Testis (tissue), 2 donors: ENCODE measurements at regions not wholly inside any gene's neighbourhood (a gene's known extent, or its start where the extent isn't known, plus 50 kb on each side); places are given as distances from the start of the nearest gene placed in this dataset.

Experiments
- DNase-seq: peaks from one replicate; pipeline ENCODE4 v3.0.0-alpha.2; 2019
- H3K27ac ChIP-seq, 2 donors: fragments of 200-600 bp; sonication (generic); one replicate each; pipeline ENCODE4 v1.5.1; 2019
- H3K27me3 ChIP-seq: fragments of 200-600 bp; sonication (generic); one replicate; pipeline ENCODE4 v1.5.1; 2019
- H3K36me3 ChIP-seq: fragments of 200-600 bp; sonication (generic); one replicate; pipeline ENCODE4 v1.5.1; 2017; ENCODE audit warnings: low read depth; ENCODE audit errors: missing control alignments
- H3K4me1 ChIP-seq: fragments of 200-600 bp; sonication (generic); one replicate; pipeline ENCODE4 v1.5.1; 2019
- H3K4me3 ChIP-seq, 2 donors: fragments of 200-600 bp; sonication (generic); one replicate each; pipeline ENCODE4 v1.5.1; 2017 to 2019
- H3K9me3 ChIP-seq: fragments of 200-600 bp; sonication (generic); one replicate; pipeline ENCODE4 v1.5.1; 2017
- POLR2A ChIP-seq: fragments of 450-650 bp; IDR thresholded peaks from one replicate; pipeline ENCODE4 v1.6.1; 2017; ENCODE audit warnings: antibody characterized with exemption, mild to moderate bottlenecking, moderate library complexity
- WGBS, 2 donors: methylation state at CpG; one replicate each; pipeline ENCODE4 v1.1.5; 2018; 5-methylcytosine and 5-hydroxymethylcytosine counted together
- intact Hi-C: fragments of 100-400 bp; cut with DNase I; formaldehyde crosslinking; loops from one replicate; pipeline ENCODE4 v1.15.1; 2023; ENCODE audit warnings: low total_unique reads
- TF ChIP-seq, protein P1 (sequence below), 3 experiments: fragments of 450-650 bp in 2 of 3; fragments of 200-600 bp in 1 of 3; sonication (generic) in 1 of 3; IDR thresholded peaks; one replicate each; pipeline ENCODE4 v1.5.1; 2016 to 2019; ENCODE audit warnings: antibody characterized with exemption in 3 of 3, mild to moderate bottlenecking in 2 of 3, moderate library complexity in 1 of 3

DNA sequence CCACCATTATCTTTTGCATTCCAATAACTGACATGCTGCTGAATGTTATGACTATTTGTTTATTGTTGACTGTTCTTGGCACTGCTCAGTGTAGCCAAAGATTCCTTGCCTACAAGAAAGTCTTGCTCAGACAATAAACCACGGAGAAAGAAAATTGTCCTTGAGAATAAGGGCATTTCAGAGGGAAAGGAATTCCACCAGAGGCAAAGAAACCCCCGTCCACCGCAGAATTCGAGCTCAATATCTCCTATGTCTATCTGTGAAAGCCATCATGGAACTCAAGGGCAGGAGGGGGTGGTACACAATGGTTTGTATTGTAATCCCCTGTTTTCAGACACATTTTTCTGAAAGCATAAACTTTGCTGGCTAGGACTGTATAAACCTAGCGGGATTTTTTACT is 70.3 kb upstream of the ADAMTS16 start:
- no peaks in the 10 kb centered on the region for H3K9me3 ChIP-seq
- intact Hi-C loops, result no loop called here
- H3K36me3 ChIP-seq, result no peaks in the 10 kb centered on the region
- H3K4me1 ChIP-seq, result no peaks in the 10 kb centered on the region
- no peaks in the 10 kb centered on the region for H3K27me3 ChIP-seq
- no peak for TF ChIP-seq POLR2A
- TF ChIP-seq, protein P1, sequence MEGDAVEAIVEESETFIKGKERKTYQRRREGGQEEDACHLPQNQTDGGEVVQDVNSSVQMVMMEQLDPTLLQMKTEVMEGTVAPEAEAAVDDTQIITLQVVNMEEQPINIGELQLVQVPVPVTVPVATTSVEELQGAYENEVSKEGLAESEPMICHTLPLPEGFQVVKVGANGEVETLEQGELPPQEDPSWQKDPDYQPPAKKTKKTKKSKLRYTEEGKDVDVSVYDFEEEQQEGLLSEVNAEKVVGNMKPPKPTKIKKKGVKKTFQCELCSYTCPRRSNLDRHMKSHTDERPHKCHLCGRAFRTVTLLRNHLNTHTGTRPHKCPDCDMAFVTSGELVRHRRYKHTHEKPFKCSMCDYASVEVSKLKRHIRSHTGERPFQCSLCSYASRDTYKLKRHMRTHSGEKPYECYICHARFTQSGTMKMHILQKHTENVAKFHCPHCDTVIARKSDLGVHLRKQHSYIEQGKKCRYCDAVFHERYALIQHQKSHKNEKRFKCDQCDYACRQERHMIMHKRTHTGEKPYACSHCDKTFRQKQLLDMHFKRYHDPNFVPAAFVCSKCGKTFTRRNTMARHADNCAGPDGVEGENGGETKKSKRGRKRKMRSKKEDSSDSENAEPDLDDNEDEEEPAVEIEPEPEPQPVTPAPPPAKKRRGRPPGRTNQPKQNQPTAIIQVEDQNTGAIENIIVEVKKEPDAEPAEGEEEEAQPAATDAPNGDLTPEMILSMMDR (IDR thresholded peaks at IDR 0.05), result no peak
- DNase-seq, result no peak
- no peak overlapping the region for H3K4me3 ChIP-seq
- H3K27ac ChIP-seq, result no peak overlapping the region
- 27 to 35% methylated on average over 5 of the region's 5 CpGs for WGBS, 2 donors

- Histone ChIP-seq H3K9me3 (no peaks in the 10 kb centered on the region), H3K27ac (no peak overlapping the region), H3K4me1 (no peaks in the 10 kb centered on the region), H3K4me3 (no peak overlapping the region), H3K36me3 (no peaks in the 10 kb centered on the region), H3K27me3 (no peaks in the 10 kb centered on the region)
- 84 to 92% methylated on average over 3 to 5 of the region's 5 CpGs for WGBS, 2 donors
- no peak for TF ChIP-seq POLR2A
- TF ChIP-seq, protein P1 (IDR thresholded peaks at IDR 0.05), result no peak
- no peak for DNase-seq
- intact Hi-C loops, result no loop called here
Measured at GRCh38 chr5:5071554-5071953, 68.6 kb upstream of the ADAMTS16 start.

DNA sequence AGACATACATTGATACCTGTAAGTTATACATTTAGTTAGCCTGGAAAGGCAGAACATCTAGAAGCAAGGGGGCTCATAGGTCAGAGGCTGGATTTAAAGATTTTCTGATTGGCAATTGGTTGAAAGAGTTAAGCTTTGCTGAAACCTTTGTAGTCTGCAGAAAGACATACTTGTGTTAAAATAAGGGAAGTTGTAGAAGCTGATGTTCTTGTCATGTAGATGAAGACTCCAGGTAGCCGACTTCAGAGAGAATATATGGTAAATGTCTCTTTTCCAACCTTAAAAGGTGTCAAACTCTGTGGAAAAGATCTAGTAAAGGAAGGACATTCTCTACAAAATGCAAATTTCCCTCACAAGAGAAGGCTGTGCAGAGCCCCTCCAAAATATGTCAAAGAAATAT is 62.9 kb upstream of the ADAMTS16 start:
- no peak overlapping the region for H3K4me3 ChIP-seq
- H3K9me3 ChIP-seq, result no peaks in the 10 kb centered on the region
- 67 to 79% methylated on average over 1 of the region's 1 CpG for WGBS, 2 donors
- no peak for TF ChIP-seq POLR2A
- TF ChIP-seq, protein P1 (IDR thresholded peaks at IDR 0.05), result no peak
- H3K36me3 ChIP-seq, result no peaks in the 10 kb centered on the region
- H3K27ac ChIP-seq, result no peak overlapping the region
- H3K4me1 ChIP-seq, result no peaks in the 10 kb centered on the region
- no peaks in the 10 kb centered on the region for H3K27me3 ChIP-seq
- intact Hi-C loops, result no loop called here
- DNase-seq, result no peak

DNA sequence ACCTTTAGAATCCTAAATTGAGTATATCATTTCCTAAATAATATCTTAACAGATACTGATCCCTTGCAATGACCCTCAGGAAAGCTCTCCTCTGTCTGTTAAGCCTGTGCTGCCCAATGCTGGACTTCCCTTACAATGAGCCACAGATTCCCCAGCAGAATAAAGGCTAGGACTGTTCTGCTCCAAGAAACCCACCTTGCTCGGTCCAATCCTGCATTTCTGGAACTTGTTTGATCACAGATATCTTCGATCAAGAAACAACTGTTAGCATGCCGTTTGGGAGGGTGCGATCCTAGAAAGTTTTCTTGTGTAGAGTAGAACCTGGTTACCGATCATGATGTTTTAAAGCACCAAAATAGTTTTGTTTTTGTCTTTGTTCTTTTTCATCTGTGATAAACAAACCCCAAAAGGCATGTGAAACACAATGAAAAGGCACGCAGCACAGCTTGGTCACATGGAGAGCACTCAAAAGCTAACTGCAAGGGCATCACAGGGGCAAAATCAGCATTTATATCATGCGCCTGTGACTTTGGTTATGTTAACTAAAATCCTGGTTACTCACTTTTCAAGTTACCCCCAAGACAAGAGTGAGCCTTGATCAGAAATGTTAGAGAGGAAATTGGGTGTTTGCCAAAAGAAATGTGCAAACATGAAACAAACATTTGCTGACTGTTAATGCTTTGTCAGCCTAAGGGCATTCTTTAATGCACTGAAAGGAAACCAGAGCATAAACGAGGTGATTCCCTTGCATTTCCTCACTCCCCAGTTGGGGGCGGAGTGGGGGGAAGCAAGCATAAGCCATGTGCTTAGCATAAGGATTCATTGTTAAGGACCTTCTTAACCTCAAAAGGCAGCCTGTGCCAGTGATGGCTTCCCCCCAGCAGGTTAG is 61.9 kb upstream of the ADAMTS16 start:
- TF ChIP-seq, protein P1 (IDR thresholded peaks at IDR 0.05), result no peak
- TF ChIP-seq POLR2A, result no peak
- no peaks in the 10 kb centered on the region for H3K27me3 ChIP-seq
- no peak overlapping the region for H3K27ac ChIP-seq
- no peak for DNase-seq
- 69 to 76% methylated on average over 9 of the region's 9 CpGs for WGBS, 2 donors
- H3K36me3 ChIP-seq, result no peaks in the 10 kb centered on the region
- intact Hi-C loops, result no loop called here
- no peaks in the 10 kb centered on the region for H3K4me1 ChIP-seq
- no peaks in the 10 kb centered on the region for H3K9me3 ChIP-seq
- no peak overlapping the region for H3K4me3 ChIP-seq

GRCh38 chr5:5079876-5080275 is 60.3 kb upstream of the ADAMTS16 start:
- Histone ChIP-seq H3K27ac (no peak overlapping the region), H3K9me3 (no peaks in the 10 kb centered on the region), H3K36me3 (no peaks in the 10 kb centered on the region), H3K4me3 (no peak overlapping the region), H3K4me1 (no peaks in the 10 kb centered on the region), H3K27me3 (no peaks in the 10 kb centered on the region)
- intact Hi-C loops, result no loop called here
- no peak for TF ChIP-seq POLR2A
- TF ChIP-seq, protein P1 (IDR thresholded peaks at IDR 0.05), result no peak
- 81 to 84% methylated on average over 5 of the region's 5 CpGs for WGBS, 2 donors
- DNase-seq, result no peak
